ENCODE measurements at regions not wholly inside any gene's neighbourhood (a gene's known extent, or its start where the extent isn't known, plus 50 kb on each side); places are given as distances from the start of the nearest gene placed in this dataset.

GRCh38 chr5:8773046-8773615 lies 772.7 kb downstream of the SEMA5A start:
- intact Hi-C loops (cut with micrococcal nuclease): no loop called here

GRCh38 chr5:8784692-8785091 lies 761.2 kb downstream of the SEMA5A start:
- DNase-seq: no peak

More at GRCh38 chr5:8773046-8773615, 772.7 kb downstream of the SEMA5A start:
- DNase-seq (no peak), ATAC-seq (no peak)
- no peak for TF ChIP-seq CTCF (IDR thresholded peaks at IDR 0.05)
- no peak overlapping the region for H3K27ac ChIP-seq (ENCODE audit: low read length)
- H3K4me1 ChIP-seq (ENCODE audit: control insufficient read depth, insufficient read depth, low read length): no peaks in the 10 kb centered on the region
- peaks cover 2% of the 10 kb centered on the region for H3K9me3 ChIP-seq (ENCODE audit: control insufficient read depth, insufficient read depth, low read length)
- H3K4me3 Mint-ChIP-seq: no peak overlapping the region
- no peaks in the 10 kb centered on the region for H3K36me3 ChIP-seq (ENCODE audit: control insufficient read depth, insufficient read depth, low read length)
- H3K36me3 Mint-ChIP-seq: no peaks in the 10 kb centered on the region
- H3K27me3 Mint-ChIP-seq (ENCODE audit: low read depth in 2 of 2): no peaks in the 10 kb centered on the region
- no peak overlapping the region for H3K4me3 ChIP-seq (ENCODE audit: low read length)
- peaks cover 10 to 16% of the 10 kb centered on the region in 2 donors for H3K9me3 Mint-ChIP-seq
- H3K4me1 Mint-ChIP-seq: no peaks in the 10 kb centered on the region
- H3K27ac Mint-ChIP-seq: no peak overlapping the region
- no peaks in the 10 kb centered on the region for H3K27me3 ChIP-seq (ENCODE audit: control insufficient read depth, insufficient read depth, low read length)
- WGBS (ENCODE audit: insufficient coverage): 82% methylated on average over 5 of the region's 5 CpGs

GRCh38 chr5:8788246-8788645 lies 757.6 kb downstream of the SEMA5A start:
- Mint-ChIP-seq H3K9me3 (peaks cover 19 to 34% of the 10 kb centered on the region in 2 donors), H3K36me3 (no peaks in the 10 kb centered on the region)

More at GRCh38 chr5:8784692-8785091, 761.2 kb downstream of the SEMA5A start:
- Mint-ChIP-seq H3K27ac (no peak overlapping the region), H3K4me3 (no peak overlapping the region), H3K27me3 (ENCODE audit: low read depth in 2 of 2) (no peaks in the 10 kb centered on the region), H3K4me1 (no peaks in the 10 kb centered on the region), H3K9me3 (peaks cover 16 to 26% of the 10 kb centered on the region in 2 donors), H3K36me3 (no peaks in the 10 kb centered on the region)
- Histone ChIP-seq H3K27ac (ENCODE audit: low read length) (no peak overlapping the region), H3K4me3 (ENCODE audit: low read length) (no peak overlapping the region), H3K36me3 (ENCODE audit: control insufficient read depth, insufficient read depth, low read length) (no peaks in the 10 kb centered on the region), H3K9me3 (ENCODE audit: control insufficient read depth, insufficient read depth, low read length) (no peaks in the 10 kb centered on the region), H3K27me3 (ENCODE audit: control insufficient read depth, insufficient read depth, low read length) (no peaks in the 10 kb centered on the region), H3K4me1 (ENCODE audit: control insufficient read depth, insufficient read depth, low read length) (no peaks in the 10 kb centered on the region)
- no peak for ATAC-seq
- WGBS (ENCODE audit: insufficient coverage): 88% methylated on average over 2 of the region's 2 CpGs
- intact Hi-C loops (cut with micrococcal nuclease): no loop called here
- TF ChIP-seq CTCF (IDR thresholded peaks at IDR 0.05): no peak

More at GRCh38 chr5:8788246-8788645, 757.6 kb downstream of the SEMA5A start:
- WGBS (ENCODE audit: insufficient coverage): 76% methylated on average over 3 of the region's 3 CpGs
- H3K36me3 ChIP-seq (ENCODE audit: control insufficient read depth, insufficient read depth, low read length): no peaks in the 10 kb centered on the region
- no peaks in the 10 kb centered on the region for H3K4me1 ChIP-seq (ENCODE audit: control insufficient read depth, insufficient read depth, low read length)
- no peaks in the 10 kb centered on the region for H3K9me3 ChIP-seq (ENCODE audit: control insufficient read depth, insufficient read depth, low read length)
- Mint-ChIP-seq H3K4me1 (no peaks in the 10 kb centered on the region), H3K27me3 (ENCODE audit: low read depth in 2 of 2) (no peaks in the 10 kb centered on the region), H3K27ac (no peak overlapping the region), H3K4me3 (no peak overlapping the region)
- intact Hi-C loops (cut with micrococcal nuclease): no loop called here
- no peak overlapping the region for H3K4me3 ChIP-seq (ENCODE audit: low read length)
- TF ChIP-seq CTCF (IDR thresholded peaks at IDR 0.05): no peak
- no peak for DNase-seq
- ATAC-seq: no peak
- H3K27me3 ChIP-seq (ENCODE audit: control insufficient read depth, insufficient read depth, low read length): no peaks in the 10 kb centered on the region
- no peak overlapping the region for H3K27ac ChIP-seq (ENCODE audit: low read length)

Measured in natural killer cell (primary cell).